ENCODE measurements at regions not wholly inside any gene's neighbourhood (a gene's known extent, or its start where the extent isn't known, plus 50 kb on each side); places are given as distances from the start of the nearest gene placed in this dataset.

- no peaks in the 10 kb centered on the region for H3K27me3 Mint-ChIP-seq
- H3K9me3 Mint-ChIP-seq = no peaks in the 10 kb centered on the region
- no peaks in the 10 kb centered on the region for H3K36me3 Mint-ChIP-seq
- no peaks in the 10 kb centered on the region for H3K4me1 Mint-ChIP-seq
- H3K27ac Mint-ChIP-seq = no peak overlapping the region
- CTCF ChIA-PET = interaction anchor here (0.8 kb wide), 1 partner anchor 13 kb away, joined by 4 read pairs; no protein-coding TSS in a partner anchor
- no peak overlapping the region for H3K4me3 Mint-ChIP-seq
- DNase-seq = no peak
Observed at GRCh38 chr2:83959266-83959665, 499.8 kb downstream of the SUCLG1 start.

GRCh38 chr2:83956991-83957390 lies 502.1 kb downstream of the SUCLG1 start:
- H3K4me3 Mint-ChIP-seq = no peak overlapping the region
- CTCF ChIA-PET = no interaction called here
- H3K36me3 Mint-ChIP-seq = no peaks in the 10 kb centered on the region
- no peaks in the 10 kb centered on the region for H3K4me1 Mint-ChIP-seq
- no peaks in the 10 kb centered on the region for H3K27me3 Mint-ChIP-seq
- no peak for DNase-seq
- no peak overlapping the region for H3K27ac Mint-ChIP-seq
- H3K9me3 Mint-ChIP-seq = no peaks in the 10 kb centered on the region

GRCh38 chr2:83953697-83954096 lies 505.4 kb downstream of the SUCLG1 start:
- Mint-ChIP-seq H3K27me3 (no peaks in the 10 kb centered on the region), H3K27ac (no peak overlapping the region), H3K4me1 (no peaks in the 10 kb centered on the region), H3K9me3 (no peaks in the 10 kb centered on the region), H3K36me3 (no peaks in the 10 kb centered on the region), H3K4me3 (no peak overlapping the region)
- DNase-seq = no peak
- CTCF ChIA-PET = no interaction called here

GRCh38 chr2:83951378-83951947 lies 507.6 kb downstream of the SUCLG1 start:
- Mint-ChIP-seq H3K4me3 (no peak overlapping the region), H3K36me3 (no peaks in the 10 kb centered on the region), H3K27ac (no peak overlapping the region), H3K4me1 (no peaks in the 10 kb centered on the region), H3K9me3 (no peaks in the 10 kb centered on the region), H3K27me3 (no peaks in the 10 kb centered on the region)
- no peak for DNase-seq
- CTCF ChIA-PET = no interaction called here

DNA sequence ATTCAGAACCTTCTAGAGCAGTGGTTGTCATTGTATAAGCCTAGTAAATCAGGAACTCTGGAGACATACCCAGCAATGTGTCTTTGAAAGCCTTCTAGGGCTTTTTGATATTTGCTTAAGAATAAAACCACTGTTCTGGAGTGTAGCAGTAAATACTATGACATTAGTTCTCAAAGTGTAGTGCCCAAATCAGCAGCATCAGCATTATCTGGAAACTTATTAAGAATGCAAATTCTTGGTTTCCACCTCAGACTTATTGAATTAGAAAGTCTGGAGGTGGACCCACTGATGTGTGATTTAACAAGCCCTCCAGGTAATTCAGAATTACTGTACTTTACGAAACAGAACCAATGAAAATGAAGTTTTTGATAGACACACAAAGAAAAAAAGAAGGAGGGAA lies 509.7 kb downstream of the SUCLG1 start:
- no peaks in the 10 kb centered on the region for H3K27me3 Mint-ChIP-seq
- H3K4me1 Mint-ChIP-seq = no peaks in the 10 kb centered on the region
- H3K36me3 Mint-ChIP-seq = no peaks in the 10 kb centered on the region
- CTCF ChIA-PET = no interaction called here
- H3K9me3 Mint-ChIP-seq = no peaks in the 10 kb centered on the region
- H3K4me3 Mint-ChIP-seq = no peak overlapping the region
- no peak overlapping the region for H3K27ac Mint-ChIP-seq
- no peak for DNase-seq

GRCh38 chr2:83944191-83944590 lies 514.9 kb downstream of the SUCLG1 start:
- Mint-ChIP-seq H3K36me3 (no peaks in the 10 kb centered on the region), H3K4me3 (no peak overlapping the region), H3K27me3 (no peaks in the 10 kb centered on the region), H3K9me3 (no peaks in the 10 kb centered on the region), H3K4me1 (no peaks in the 10 kb centered on the region), H3K27ac (no peak overlapping the region)
- no peak for DNase-seq
- CTCF ChIA-PET = no interaction called here

DNA sequence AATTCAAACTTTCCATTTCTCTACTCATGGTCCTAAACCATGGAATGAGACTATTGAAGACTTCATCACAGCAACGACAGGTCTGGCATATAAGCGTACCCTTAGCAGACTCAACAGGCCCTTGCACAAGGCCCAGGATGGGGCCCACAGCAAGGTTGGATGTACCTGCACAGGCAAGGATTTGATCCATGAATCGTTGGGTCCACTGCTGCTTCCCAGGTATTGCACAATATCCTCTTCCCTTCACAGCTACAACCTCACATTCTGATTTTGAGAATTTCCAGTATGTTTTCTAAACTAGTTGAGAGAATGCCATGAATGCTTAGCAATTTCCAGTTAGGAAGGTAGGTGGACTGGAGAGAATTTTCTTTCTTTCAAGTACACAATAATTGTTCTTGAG lies 515.8 kb downstream of the SUCLG1 start:
- Mint-ChIP-seq H3K36me3 (no peaks in the 10 kb centered on the region), H3K4me1 (no peaks in the 10 kb centered on the region), H3K4me3 (no peak overlapping the region), H3K27ac (no peak overlapping the region), H3K9me3 (no peaks in the 10 kb centered on the region), H3K27me3 (no peaks in the 10 kb centered on the region)
- no peak for DNase-seq
- CTCF ChIA-PET = no interaction called here

- H3K4me3 Mint-ChIP-seq = no peak overlapping the region
- H3K27me3 Mint-ChIP-seq = no peaks in the 10 kb centered on the region
- H3K27ac Mint-ChIP-seq = no peak overlapping the region
- H3K36me3 Mint-ChIP-seq = no peaks in the 10 kb centered on the region
- no peaks in the 10 kb centered on the region for H3K9me3 Mint-ChIP-seq
- CTCF ChIA-PET = no interaction called here
- no peak for DNase-seq
- no peaks in the 10 kb centered on the region for H3K4me1 Mint-ChIP-seq
Observed at GRCh38 chr2:83941886-83942285, 517.2 kb downstream of the SUCLG1 start.

GRCh38 chr2:83933749-83934148 lies 525.3 kb downstream of the SUCLG1 start:
- CTCF ChIA-PET = no interaction called here
- Mint-ChIP-seq H3K9me3 (no peaks in the 10 kb centered on the region), H3K4me1 (no peaks in the 10 kb centered on the region), H3K4me3 (no peak overlapping the region), H3K27me3 (no peaks in the 10 kb centered on the region), H3K36me3 (no peaks in the 10 kb centered on the region), H3K27ac (no peak overlapping the region)
- no peak for DNase-seq

DNA sequence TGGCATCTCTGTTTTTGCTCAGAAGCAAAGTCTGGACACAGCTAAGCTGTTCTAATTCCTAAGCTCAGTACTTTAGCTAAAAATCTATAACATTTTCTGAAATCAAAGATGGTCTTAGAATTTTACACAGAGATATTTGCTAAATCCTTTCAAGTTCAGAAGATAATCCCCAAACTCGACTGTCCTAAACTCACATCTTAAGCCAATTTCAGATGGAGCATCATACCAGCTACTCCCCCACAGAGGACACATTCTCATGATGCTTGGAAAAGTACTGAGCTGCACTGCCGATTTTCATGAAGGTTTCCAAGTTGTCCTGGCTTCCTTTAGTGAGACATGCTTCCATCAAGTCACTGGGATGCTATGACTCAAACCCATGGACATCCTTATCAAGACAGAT lies 535.5 kb downstream of the SUCLG1 start:
- DNase-seq = no peak
- Mint-ChIP-seq H3K27me3 (no peaks in the 10 kb centered on the region), H3K27ac (no peak overlapping the region), H3K36me3 (no peaks in the 10 kb centered on the region), H3K9me3 (no peaks in the 10 kb centered on the region), H3K4me1 (no peaks in the 10 kb centered on the region), H3K4me3 (no peak overlapping the region)
- CTCF ChIA-PET = no interaction called here

GRCh38 chr2:83916559-83916958 lies 542.5 kb downstream of the SUCLG1 start:
- H3K36me3 Mint-ChIP-seq = no peaks in the 10 kb centered on the region
- H3K27ac Mint-ChIP-seq = no peak overlapping the region
- no peaks in the 10 kb centered on the region for H3K4me1 Mint-ChIP-seq
- no peaks in the 10 kb centered on the region for H3K27me3 Mint-ChIP-seq
- no peak overlapping the region for H3K4me3 Mint-ChIP-seq
- CTCF ChIA-PET = no interaction called here
- no peaks in the 10 kb centered on the region for H3K9me3 Mint-ChIP-seq
- DNase-seq = no peak

DNA sequence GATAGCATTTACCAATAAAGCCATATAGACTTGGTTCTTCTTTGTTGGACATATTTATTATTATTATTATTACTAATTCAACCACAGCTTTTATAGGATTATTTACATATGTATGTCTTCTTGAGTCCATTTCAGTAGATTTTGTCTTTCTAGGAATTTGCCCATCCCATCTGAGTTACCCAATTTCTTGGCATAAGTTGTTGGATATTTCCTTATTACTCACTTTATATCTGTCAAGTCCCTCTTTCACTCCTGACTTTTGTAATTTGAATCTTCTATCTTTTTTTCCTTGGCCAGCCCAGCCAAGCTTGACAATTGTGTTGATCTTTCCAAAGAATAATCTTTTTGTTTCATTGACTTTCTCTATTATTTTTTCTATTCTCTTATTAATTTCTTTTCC lies 543.7 kb downstream of the SUCLG1 start:
- Mint-ChIP-seq H3K27ac (no peak overlapping the region), H3K4me3 (no peak overlapping the region), H3K27me3 (no peaks in the 10 kb centered on the region), H3K9me3 (no peaks in the 10 kb centered on the region), H3K4me1 (no peaks in the 10 kb centered on the region), H3K36me3 (no peaks in the 10 kb centered on the region)
- no peak for DNase-seq
- CTCF ChIA-PET = no interaction called here

DNA sequence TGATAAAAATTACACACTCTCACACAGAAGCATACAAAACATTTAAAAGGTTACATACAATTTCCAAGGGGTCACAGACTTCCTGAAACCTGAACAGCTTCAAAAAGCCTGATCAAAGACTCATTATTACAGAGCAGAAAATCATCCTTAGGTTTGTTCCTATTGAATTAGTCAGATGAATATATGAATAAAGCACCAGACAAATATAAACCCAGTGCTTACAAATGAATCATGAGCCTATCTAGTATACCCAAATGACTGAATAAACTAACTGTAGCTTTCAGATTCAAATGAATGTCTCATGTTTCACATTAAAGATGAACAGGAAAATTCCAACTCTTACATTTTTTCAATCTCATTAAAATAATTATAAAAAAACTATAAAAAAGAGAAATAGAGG lies 550.3 kb downstream of the SUCLG1 start:
- no peak overlapping the region for H3K27ac Mint-ChIP-seq
- H3K9me3 Mint-ChIP-seq = no peaks in the 10 kb centered on the region
- no peak for DNase-seq
- H3K4me3 Mint-ChIP-seq = no peak overlapping the region
- H3K36me3 Mint-ChIP-seq = no peaks in the 10 kb centered on the region
- H3K27me3 Mint-ChIP-seq = no peaks in the 10 kb centered on the region
- H3K4me1 Mint-ChIP-seq = no peaks in the 10 kb centered on the region
- CTCF ChIA-PET = no interaction called here

GRCh38 chr2:83901317-83901716 lies 557.8 kb downstream of the SUCLG1 start:
- H3K27me3 Mint-ChIP-seq = no peaks in the 10 kb centered on the region
- CTCF ChIA-PET = interaction anchor here (0.7 kb wide), 1 partner anchor 295 kb away, joined by 3 read pairs; no protein-coding TSS in a partner anchor
- H3K4me1 Mint-ChIP-seq = no peaks in the 10 kb centered on the region
- no peaks in the 10 kb centered on the region for H3K9me3 Mint-ChIP-seq
- H3K4me3 Mint-ChIP-seq = no peak overlapping the region
- DNase-seq = no peak
- no peak overlapping the region for H3K27ac Mint-ChIP-seq
- no peaks in the 10 kb centered on the region for H3K36me3 Mint-ChIP-seq

- Mint-ChIP-seq H3K4me1 (no peaks in the 10 kb centered on the region), H3K36me3 (no peaks in the 10 kb centered on the region), H3K27ac (no peak overlapping the region), H3K9me3 (no peaks in the 10 kb centered on the region), H3K4me3 (no peak overlapping the region), H3K27me3 (no peaks in the 10 kb centered on the region)
- DNase-seq = no peak
- CTCF ChIA-PET = interaction anchor here (0.7 kb wide), 1 partner anchor 295 kb away, joined by 3 read pairs; no protein-coding TSS in a partner anchor
Observed at GRCh38 chr2:83900862-83901261, 558.2 kb downstream of the SUCLG1 start.

DNA sequence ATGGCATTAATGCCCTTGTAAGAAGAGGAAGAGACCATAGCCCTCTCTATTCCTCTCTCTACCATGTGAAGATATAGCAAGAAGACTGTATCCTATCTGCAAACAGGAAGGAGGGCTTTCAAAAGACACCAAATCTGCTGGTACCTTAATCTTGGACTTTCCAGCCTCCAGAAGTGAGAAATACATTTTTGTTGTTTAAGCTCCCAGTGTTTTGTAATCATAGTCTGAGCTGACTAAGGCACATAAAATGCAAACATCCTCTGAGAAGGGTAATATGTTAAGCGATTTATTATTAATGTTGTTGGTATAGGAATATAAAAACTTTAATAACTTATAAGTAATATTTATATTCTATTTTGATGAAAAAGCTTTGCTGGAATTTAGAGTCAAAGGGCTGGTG lies 559.8 kb downstream of the SUCLG1 start:
- no peak overlapping the region for H3K27ac Mint-ChIP-seq

More for the DNA sequence above, 559.8 kb downstream of the SUCLG1 start:
- no peaks in the 10 kb centered on the region for H3K4me1 Mint-ChIP-seq
- H3K9me3 Mint-ChIP-seq = no peaks in the 10 kb centered on the region
- H3K4me3 Mint-ChIP-seq = no peak overlapping the region
- no peaks in the 10 kb centered on the region for H3K27me3 Mint-ChIP-seq
- no peak for DNase-seq
- CTCF ChIA-PET = no interaction called here
- no peaks in the 10 kb centered on the region for H3K36me3 Mint-ChIP-seq
